ENCODE measurements at regions not wholly inside any gene's neighbourhood (a gene's known extent, or its start where the extent isn't known, plus 50 kb on each side); places are given as distances from the start of the nearest gene placed in this dataset.
"Not testable (repeated sequence)": the region's sequence is repeated elsewhere in the genome, so short reads cannot be mapped to it uniquely, and the experiment has no call there.

DNA sequence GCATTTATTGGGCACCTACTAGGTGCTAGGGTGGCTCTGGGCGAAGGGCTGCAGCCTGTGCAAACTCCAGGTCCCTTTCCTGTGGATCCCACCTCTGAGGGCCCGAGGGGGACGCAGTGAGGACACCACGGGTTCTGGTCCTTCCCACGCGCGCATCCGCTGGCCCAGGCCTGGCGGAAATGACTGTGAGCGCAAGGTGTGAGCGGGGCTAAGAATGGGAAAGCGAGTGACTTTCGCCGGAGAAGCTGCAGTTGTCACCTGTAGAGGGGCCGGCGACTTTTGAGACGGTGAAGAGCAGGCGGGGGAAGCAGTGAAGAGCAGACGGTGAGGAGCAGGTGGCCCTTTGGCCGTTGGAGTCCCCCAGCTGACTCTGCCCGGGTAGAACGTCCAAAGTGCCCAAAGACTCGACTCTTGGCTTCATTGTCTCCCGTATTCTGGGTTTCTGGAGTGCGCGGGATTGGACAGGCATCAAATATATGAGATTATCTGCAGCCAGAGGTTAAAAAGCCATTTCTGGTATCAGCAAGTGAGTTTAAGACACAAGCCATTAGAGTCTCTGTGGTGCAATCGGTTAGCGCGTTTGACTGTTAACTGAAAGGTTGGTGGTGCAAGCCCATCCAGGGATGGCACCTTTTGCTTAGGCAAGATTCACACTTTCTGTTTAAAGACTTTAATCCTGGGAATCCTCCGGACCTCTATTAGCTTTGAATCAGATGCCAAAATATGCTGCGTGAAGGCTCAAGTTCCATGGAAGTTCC is 55.4 kb downstream of the PPIAL4C start:
- TF ChIP-seq, protein P1, sequence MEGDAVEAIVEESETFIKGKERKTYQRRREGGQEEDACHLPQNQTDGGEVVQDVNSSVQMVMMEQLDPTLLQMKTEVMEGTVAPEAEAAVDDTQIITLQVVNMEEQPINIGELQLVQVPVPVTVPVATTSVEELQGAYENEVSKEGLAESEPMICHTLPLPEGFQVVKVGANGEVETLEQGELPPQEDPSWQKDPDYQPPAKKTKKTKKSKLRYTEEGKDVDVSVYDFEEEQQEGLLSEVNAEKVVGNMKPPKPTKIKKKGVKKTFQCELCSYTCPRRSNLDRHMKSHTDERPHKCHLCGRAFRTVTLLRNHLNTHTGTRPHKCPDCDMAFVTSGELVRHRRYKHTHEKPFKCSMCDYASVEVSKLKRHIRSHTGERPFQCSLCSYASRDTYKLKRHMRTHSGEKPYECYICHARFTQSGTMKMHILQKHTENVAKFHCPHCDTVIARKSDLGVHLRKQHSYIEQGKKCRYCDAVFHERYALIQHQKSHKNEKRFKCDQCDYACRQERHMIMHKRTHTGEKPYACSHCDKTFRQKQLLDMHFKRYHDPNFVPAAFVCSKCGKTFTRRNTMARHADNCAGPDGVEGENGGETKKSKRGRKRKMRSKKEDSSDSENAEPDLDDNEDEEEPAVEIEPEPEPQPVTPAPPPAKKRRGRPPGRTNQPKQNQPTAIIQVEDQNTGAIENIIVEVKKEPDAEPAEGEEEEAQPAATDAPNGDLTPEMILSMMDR (IDR thresholded peaks at IDR 0.05): not testable (repeated sequence)
- TF ChIP-seq POLR2A (IDR thresholded peaks at IDR 0.05): not testable (repeated sequence)

Data from heart left ventricle (tissue), 13 donors.